ENCODE measurements at regions not wholly inside any gene's neighbourhood (a gene's known extent, or its start where the extent isn't known, plus 50 kb on each side); places are given as distances from the start of the nearest gene placed in this dataset.

GRCh38 chr1:193392686-193393085 is 206.3 kb upstream of the B3GALT2 start:
- intact Hi-C loops (cut with micrococcal nuclease; ENCODE audit: unreplicated experiment) = no loop called here
- ChIA-PET POLR2A (no interaction called here), CTCF (no interaction called here), RAD21 (ENCODE audit: unreplicated experiment) (no interaction called here), SMC1A (ENCODE audit: uncharacterized antibody, unreplicated experiment) (no interaction called here)
- Histone ChIP-seq H2AFZ (ENCODE audit: control insufficient read depth, low read depth, low read length) (no peak overlapping the region), H3K79me2 (ENCODE audit: control insufficient read depth, insufficient read depth, low read length) (no peaks in the 10 kb centered on the region), H3K4me1 (ENCODE audit: control insufficient read depth, insufficient read depth, low read length) (no peaks in the 10 kb centered on the region), H3K4me2 (ENCODE audit: control insufficient read depth, insufficient read depth) (no peak overlapping the region), H4K20me1 (ENCODE audit: control insufficient read depth, insufficient read depth) (no peaks in the 10 kb centered on the region), H3K4me3 (no peak overlapping the region), H3K27ac (ENCODE audit: control insufficient read depth, insufficient read depth) (no peak overlapping the region), H3K9ac (ENCODE audit: control insufficient read depth, insufficient read depth, low read length) (no peak overlapping the region), H3K36me3 (ENCODE audit: control insufficient read depth in 2 of 2, insufficient read depth in 2 of 2, low read length in 1 of 2) (no peaks in the 10 kb centered on the region), H3K9me3 (replicated peaks; ENCODE audit: control insufficient read depth, insufficient read depth, low read length) (no peaks in the 10 kb centered on the region), H3K27me3 (replicated peaks in 1 of 2; ENCODE audit: control insufficient read depth in 2 of 2, insufficient read depth in 2 of 2, low read length in 1 of 2) (no peaks in the 10 kb centered on the region)
- BruUV-seq (replicated peaks) = no TSS peak
- in situ Hi-C loops (cut with MboI) = no loop called here
- 0% methylated on average over 1 of the region's 1 CpG for WGBS (ENCODE audit: insufficient coverage, insufficient replicate concordance, low lambda C conversion rate, missing lambda C conversion rate)
- ATAC-seq (no peak), DNase-seq (ENCODE audit: low read depth, low spot score) (no peak), FAIRE-seq (no peak)
- TF ChIP-seq RELB (IDR thresholded peaks at IDR 0.05; ENCODE audit: low read depth) (no peak), RUNX3 (IDR thresholded peaks at IDR 0.05; ENCODE audit: low read length) (no peak)

GRCh38 chr1:193388683-193389082 is 202.3 kb upstream of the B3GALT2 start:
- no peaks in the 10 kb centered on the region for H3K4me1 ChIP-seq (ENCODE audit: control insufficient read depth, insufficient read depth, low read length)
- no peak overlapping the region for H3K9ac ChIP-seq (ENCODE audit: control insufficient read depth, insufficient read depth, low read length)
- no peak overlapping the region for H3K27ac ChIP-seq (ENCODE audit: control insufficient read depth, insufficient read depth)
- H3K4me3 ChIP-seq = no peak overlapping the region
- in situ Hi-C loops (cut with MboI) = no loop called here
- ChIA-PET CTCF (interaction anchor here (1.7 kb wide), 1 partner anchor 12 kb away, joined by 5 read pairs; no protein-coding TSS in a partner anchor), RAD21 (ENCODE audit: unreplicated experiment) (no interaction called here), POLR2A (no interaction called here), SMC1A (ENCODE audit: uncharacterized antibody, unreplicated experiment) (no interaction called here)
- no peak overlapping the region for H3K4me2 ChIP-seq (ENCODE audit: control insufficient read depth, insufficient read depth)
- H3K36me3 ChIP-seq (ENCODE audit: control insufficient read depth in 2 of 2, insufficient read depth in 2 of 2, low read length in 1 of 2) = no peaks in the 10 kb centered on the region
- no TSS peak for BruUV-seq (replicated peaks)
- DNase-seq (ENCODE audit: low read depth, low spot score) (no peak), ATAC-seq (no peak), FAIRE-seq (no peak)
- no peaks in the 10 kb centered on the region for H4K20me1 ChIP-seq (ENCODE audit: control insufficient read depth, insufficient read depth)
- no peaks in the 10 kb centered on the region for H3K9me3 ChIP-seq (replicated peaks; ENCODE audit: control insufficient read depth, insufficient read depth, low read length)
- no peak overlapping the region for H2AFZ ChIP-seq (ENCODE audit: control insufficient read depth, low read depth, low read length)
- intact Hi-C loops (cut with micrococcal nuclease; ENCODE audit: unreplicated experiment) = no loop called here
- no peaks in the 10 kb centered on the region for H3K79me2 ChIP-seq (ENCODE audit: control insufficient read depth, insufficient read depth, low read length)
- 61% methylated on average over 5 of the region's 5 CpGs for WGBS (ENCODE audit: insufficient coverage, insufficient replicate concordance, low lambda C conversion rate, missing lambda C conversion rate)
- no peaks in the 10 kb centered on the region for H3K27me3 ChIP-seq (replicated peaks in 1 of 2; ENCODE audit: control insufficient read depth in 2 of 2, insufficient read depth in 2 of 2, low read length in 1 of 2)
- TF ChIP-seq SMAD1 (IDR thresholded peaks at IDR 0.05; ENCODE audit: low read depth, partially characterized antibody) = no peak
- TF ChIP-seq BCLAF1 (IDR thresholded peaks at IDR 0.05) = no peak
- TF ChIP-seq MAX (IDR thresholded peaks at IDR 0.05; ENCODE audit: low read depth, low read length) = no peak
- no peak for TF ChIP-seq IKZF1 (conservative IDR thresholded peaks at IDR 0.05)
- no peak for TF ChIP-seq SIN3A (IDR thresholded peaks at IDR 0.05; ENCODE audit: low read depth, low read length)
- no peak for TF ChIP-seq PAX8 (IDR thresholded peaks at IDR 0.05)
- no peak for TF ChIP-seq RELA (IDR thresholded peaks at IDR 0.05; ENCODE audit: borderline replicate concordance, partially characterized antibody)
- TF ChIP-seq CTCF (IDR thresholded peaks at IDR 0.05 in 2 of 3, conservative IDR thresholded peaks at IDR 0.05 in 1 of 3; ENCODE audit: control insufficient read depth in 2 of 3, extremely low read depth in 1 of 3, insufficient read depth in 1 of 3, low read depth in 3 of 3, low read length in 3 of 3) = no peak
- TF ChIP-seq SP1 (IDR thresholded peaks at IDR 0.05; ENCODE audit: low read depth, low read length) = no peak
- no peak for TF ChIP-seq FOXK2 (IDR thresholded peaks at IDR 0.05)
- no peak for TF ChIP-seq FOS (IDR thresholded peaks at IDR 0.05; ENCODE audit: borderline replicate concordance, extremely low read depth, insufficient read length)
